Stimulated activated naive B cell treated with anti-CD40 and anti-IgM and Interleukin-4, amounts not matched to agents 10 μg/mL and 1 μg/mL and 100 μg/mL, for 72 hours (primary cell): ENCODE measurements at regions not wholly inside any gene's neighbourhood (a gene's known extent, or its start where the extent isn't known, plus 50 kb on each side); places are given as distances from the start of the nearest gene placed in this dataset.

Source experiments
- ATAC-seq, 2 donors: fragments of 150-1000 bp; cut with Tn5 transposase; replicated peaks; 2 replicates each; pipeline ENCODE4 v1.10.0; 2021; ENCODE audit warnings: moderate library complexity in 1 of 2
- DNase-seq: peaks from one replicate; pipeline ENCODE4 v3.0.0; 2021
- H3K27ac Mint-ChIP-seq: one replicate; pipeline ENCODE4 v1.8.0; 2022; ENCODE audit warnings: mild to moderate bottlenecking, mixed read lengths
- H3K27me3 Mint-ChIP-seq, 2 donors: one replicate each; pipeline ENCODE4 v1.8.0; 2022; ENCODE audit warnings: mixed read lengths in 2 of 2
- H3K36me3 Mint-ChIP-seq, 2 donors: one replicate each; pipeline ENCODE4 v1.8.0; 2022; ENCODE audit warnings: mixed read lengths in 2 of 2, mild to moderate bottlenecking in 1 of 2
- H3K4me1 Mint-ChIP-seq, 2 donors: one replicate each; pipeline ENCODE4 v1.8.0; 2022; ENCODE audit warnings: mixed read lengths in 2 of 2, mild to moderate bottlenecking in 1 of 2
- H3K4me3 Mint-ChIP-seq, 2 donors: one replicate each; pipeline ENCODE4 v1.8.0; 2022; ENCODE audit warnings: mild to moderate bottlenecking in 2 of 2, mixed read lengths in 2 of 2, moderate library complexity in 1 of 2
- H3K9me3 Mint-ChIP-seq, 2 donors: one replicate each; pipeline ENCODE4 v1.8.0; 2022; ENCODE audit warnings: mixed read lengths in 2 of 2, mild to moderate bottlenecking in 1 of 2

DNA sequence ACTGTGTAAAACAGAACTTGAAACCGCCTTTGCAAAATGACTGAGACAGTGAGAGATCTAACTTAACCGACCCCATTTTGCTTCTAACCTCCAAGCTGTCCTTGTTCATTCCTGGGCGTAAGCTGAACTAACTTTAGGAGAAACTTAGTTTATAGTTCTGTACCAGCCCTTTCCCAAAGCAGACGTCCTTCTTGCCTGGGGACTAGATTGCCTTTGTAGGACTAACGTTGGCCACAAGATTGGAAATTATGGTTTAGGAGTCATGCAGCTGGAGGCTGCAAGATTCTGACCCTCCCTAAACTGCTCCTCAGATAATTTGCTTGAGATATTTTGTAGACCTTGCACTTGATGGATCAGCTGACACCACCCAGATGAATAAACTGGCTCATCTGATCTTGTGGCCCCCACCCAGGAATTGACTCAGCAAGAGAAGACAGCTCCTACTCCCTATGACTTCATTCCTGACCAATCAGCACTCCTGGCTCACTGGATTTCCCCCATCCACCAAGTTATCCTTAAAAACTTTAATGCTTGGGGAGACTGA is 219.9 kb upstream of the PROK2 start:
- Mint-ChIP-seq H3K4me3 (no peak overlapping the region), H3K4me1 (peaks cover 0 to 1% of the 10 kb centered on the region in 2 donors), H3K27ac (no peak overlapping the region), H3K36me3 (no peaks in the 10 kb centered on the region), H3K27me3 (peaks cover 25 to 58% of the 10 kb centered on the region in 2 donors), H3K9me3 (no peaks in the 10 kb centered on the region)
- ATAC-seq (no peak), DNase-seq (no peak)

GRCh38 chr3:72003936-72004335 is 219.0 kb upstream of the PROK2 start:
- Mint-ChIP-seq H3K36me3 (no peaks in the 10 kb centered on the region), H3K27ac (no peak overlapping the region), H3K4me3 (no peak overlapping the region), H3K27me3 (peaks cover 17 to 58% of the 10 kb centered on the region in 2 donors), H3K9me3 (no peaks in the 10 kb centered on the region), H3K4me1 (no peaks in the 10 kb centered on the region)
- DNase-seq (no peak), ATAC-seq (no peak)

DNA sequence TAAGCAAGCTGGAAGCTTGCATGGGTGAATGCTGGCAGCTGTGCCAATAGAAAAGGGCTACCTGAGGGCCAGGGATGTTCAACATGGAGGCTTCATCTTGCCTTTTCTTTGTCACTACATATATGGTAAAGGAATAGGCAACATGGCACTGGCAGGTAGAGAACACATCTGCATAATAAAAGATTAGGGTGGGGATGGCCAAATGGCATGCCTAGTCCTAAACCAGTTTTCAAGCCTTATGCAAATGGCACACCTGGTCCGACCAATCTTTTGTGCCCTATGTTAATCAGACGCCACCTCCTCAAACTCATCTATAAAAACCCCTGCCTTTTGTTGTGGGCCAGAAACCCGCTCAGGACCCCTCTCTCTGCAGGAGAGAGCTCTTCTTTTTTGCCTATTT is 216.8 kb upstream of the PROK2 start:
- Mint-ChIP-seq H3K4me3 (no peak overlapping the region), H3K4me1 (peaks cover 0 to 2% of the 10 kb centered on the region in 2 donors), H3K27ac (no peak overlapping the region), H3K36me3 (no peaks in the 10 kb centered on the region), H3K27me3 (peaks cover 14 to 52% of the 10 kb centered on the region in 2 donors), H3K9me3 (no peaks in the 10 kb centered on the region)
- DNase-seq (no peak), ATAC-seq (no peak)

- Mint-ChIP-seq H3K27me3 (peaks cover 18 to 60% of the 10 kb centered on the region in 2 donors), H3K36me3 (no peaks in the 10 kb centered on the region), H3K27ac (no peak overlapping the region), H3K4me3 (no peak overlapping the region), H3K9me3 (no peaks in the 10 kb centered on the region), H3K4me1 (peaks cover 0 to 2% of the 10 kb centered on the region in 2 donors)
- no peak for DNase-seq
- ATAC-seq = no peak
Observed at GRCh38 chr3:71998995-71999673, 214.2 kb upstream of the PROK2 start.

DNA sequence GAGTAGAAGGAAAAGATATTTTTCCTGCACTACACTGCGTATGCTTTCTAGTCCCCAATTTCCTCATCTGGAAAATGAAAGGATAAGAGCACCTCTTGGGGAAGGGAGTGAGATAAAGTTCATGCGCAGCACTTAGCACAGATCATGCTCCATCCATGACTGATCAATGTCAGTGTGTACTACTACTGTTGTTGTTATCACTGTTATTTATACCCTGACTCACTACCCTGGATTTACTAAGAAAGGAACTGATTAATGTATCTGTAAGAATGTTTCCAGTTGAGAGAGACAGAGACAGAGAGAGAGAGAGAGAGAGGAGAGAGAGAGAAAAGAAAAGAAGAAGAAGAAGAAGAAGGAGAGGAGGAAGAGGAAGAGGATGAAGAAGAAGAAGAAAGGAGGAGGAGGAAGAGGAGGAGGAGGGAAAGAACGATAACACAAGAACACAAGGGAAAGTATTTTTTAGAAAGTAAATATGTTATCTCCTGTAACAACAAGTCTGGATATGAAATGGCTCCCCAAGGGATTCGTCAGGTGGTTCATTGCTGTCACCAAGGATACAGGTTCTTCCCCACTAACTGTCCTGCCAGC is 212.2 kb upstream of the PROK2 start:
- Mint-ChIP-seq H3K4me1 (peaks cover 0 to 5% of the 10 kb centered on the region in 2 donors), H3K27ac (no peak overlapping the region), H3K4me3 (no peak overlapping the region), H3K9me3 (peaks cover 2 to 3% of the 10 kb centered on the region in 2 donors), H3K36me3 (peaks cover 0 to 3% of the 10 kb centered on the region in 2 donors), H3K27me3 (peaks cover 20 to 53% of the 10 kb centered on the region in 2 donors)
- ATAC-seq (no peak), DNase-seq (no peak)

GRCh38 chr3:71994906-71995305 is 210.0 kb upstream of the PROK2 start:
- Mint-ChIP-seq H3K27ac (no peak overlapping the region), H3K36me3 (peaks cover 0 to 3% of the 10 kb centered on the region in 2 donors), H3K4me1 (peaks cover 0 to 5% of the 10 kb centered on the region in 2 donors), H3K9me3 (peaks cover 3 to 6% of the 10 kb centered on the region in 2 donors), H3K27me3 (peaks cover 20 to 42% of the 10 kb centered on the region in 2 donors), H3K4me3 (no peak overlapping the region)
- ATAC-seq (no peak), DNase-seq (no peak)

- Mint-ChIP-seq H3K9me3 (peaks cover 3 to 6% of the 10 kb centered on the region in 2 donors), H3K36me3 (peaks cover 0 to 3% of the 10 kb centered on the region in 2 donors), H3K4me1 (peaks cover 0 to 5% of the 10 kb centered on the region in 2 donors), H3K4me3 (no peak overlapping the region), H3K27ac (no peak overlapping the region), H3K27me3 (peaks cover 20 to 42% of the 10 kb centered on the region in 2 donors)
- ATAC-seq (no peak), DNase-seq (no peak)
Observed at GRCh38 chr3:71994203-71994602, 209.3 kb upstream of the PROK2 start.

DNA sequence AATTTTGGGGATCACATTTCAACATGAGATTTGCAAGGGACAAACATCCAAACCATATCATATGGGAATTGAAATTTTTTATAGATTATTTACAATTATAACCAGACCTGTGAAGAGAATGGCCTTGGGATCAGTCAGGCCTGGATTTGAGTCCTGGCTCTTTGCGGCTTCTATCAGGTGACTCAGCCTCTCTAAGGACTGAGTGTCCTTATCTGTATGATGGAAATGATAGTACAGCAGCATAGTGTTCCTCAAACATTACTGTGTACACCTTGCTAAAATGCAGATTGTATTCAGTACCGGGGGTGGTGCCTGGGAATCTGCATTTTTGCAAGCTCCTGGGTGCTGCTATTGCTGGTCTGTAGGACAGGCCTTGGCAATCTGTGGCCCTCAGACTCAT is 206.7 kb upstream of the PROK2 start:
- Mint-ChIP-seq H3K27ac (no peak overlapping the region), H3K36me3 (peaks cover 0 to 6% of the 10 kb centered on the region in 2 donors), H3K27me3 (peaks cover 19 to 36% of the 10 kb centered on the region in 2 donors), H3K4me3 (no peak overlapping the region), H3K4me1 (peaks cover 14 to 15% of the 10 kb centered on the region in 2 donors), H3K9me3 (peaks cover 5 to 6% of the 10 kb centered on the region in 2 donors)
- DNase-seq (no peak), ATAC-seq (no peak)

- DNase-seq = no peak
Observed at GRCh38 chr3:71991046-71991445, 206.1 kb upstream of the PROK2 start.

DNA sequence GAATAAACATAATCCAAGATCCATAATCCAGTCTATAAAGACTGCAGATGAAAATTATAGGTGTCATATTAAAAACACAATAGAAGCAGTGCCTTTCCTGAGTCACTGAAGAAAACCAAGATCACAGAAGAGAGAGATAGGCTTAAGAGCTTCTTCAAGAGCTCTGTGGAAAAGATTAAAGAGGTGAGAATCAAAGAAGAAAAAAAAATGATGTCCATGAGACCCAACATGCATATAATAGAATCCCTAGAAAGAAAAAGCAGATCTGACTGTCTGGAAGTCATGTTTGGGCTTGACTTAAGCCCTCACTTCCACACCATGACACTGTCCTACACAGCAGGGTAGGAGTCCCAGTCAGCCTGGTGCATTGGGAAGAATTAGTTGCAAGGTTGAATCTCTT is 205.6 kb upstream of the PROK2 start:
- H3K9me3 Mint-ChIP-seq = peaks cover 6% of the 10 kb centered on the region in 2 donors
- ATAC-seq (no peak), DNase-seq (no peak)
- peaks cover 22 to 30% of the 10 kb centered on the region in 2 donors for H3K27me3 Mint-ChIP-seq
- peaks cover 19 to 20% of the 10 kb centered on the region in 2 donors for H3K4me1 Mint-ChIP-seq
- no peak overlapping the region for H3K27ac Mint-ChIP-seq
- no peak overlapping the region for H3K4me3 Mint-ChIP-seq
- H3K36me3 Mint-ChIP-seq = peaks cover 0 to 8% of the 10 kb centered on the region in 2 donors

More at GRCh38 chr3:71991046-71991445, 206.1 kb upstream of the PROK2 start:
- Mint-ChIP-seq H3K4me3 (no peak overlapping the region), H3K27ac (no peak overlapping the region), H3K9me3 (peaks cover 6% of the 10 kb centered on the region in 2 donors), H3K4me1 (peaks cover 17 to 18% of the 10 kb centered on the region in 2 donors), H3K27me3 (peaks cover 22 to 35% of the 10 kb centered on the region in 2 donors), H3K36me3 (peaks cover 0 to 8% of the 10 kb centered on the region in 2 donors)
- ATAC-seq = no peak

GRCh38 chr3:71989165-71989564 is 204.2 kb upstream of the PROK2 start:
- Mint-ChIP-seq H3K36me3 (peaks cover 0 to 8% of the 10 kb centered on the region in 2 donors), H3K4me3 (no peak overlapping the region), H3K27me3 (peaks cover 13 to 16% of the 10 kb centered on the region in 2 donors), H3K9me3 (peaks cover 6% of the 10 kb centered on the region in 2 donors), H3K27ac (peak overlapping the region; percentile 47), H3K4me1 (peaks cover 25 to 34% of the 10 kb centered on the region in 2 donors)
- no peak for ATAC-seq
- no peak for DNase-seq

- ATAC-seq (no peak), DNase-seq (no peak)
- H3K4me3 Mint-ChIP-seq = no peak overlapping the region
- no peak overlapping the region for H3K27ac Mint-ChIP-seq
- H3K9me3 Mint-ChIP-seq = peaks cover 4 to 5% of the 10 kb centered on the region in 2 donors
- H3K4me1 Mint-ChIP-seq = peaks cover 26 to 42% of the 10 kb centered on the region in 2 donors
- peaks cover 11 to 12% of the 10 kb centered on the region in 2 donors for H3K27me3 Mint-ChIP-seq
- peaks cover 0 to 8% of the 10 kb centered on the region in 2 donors for H3K36me3 Mint-ChIP-seq
Observed at GRCh38 chr3:71987828-71988227, 202.9 kb upstream of the PROK2 start.

DNA sequence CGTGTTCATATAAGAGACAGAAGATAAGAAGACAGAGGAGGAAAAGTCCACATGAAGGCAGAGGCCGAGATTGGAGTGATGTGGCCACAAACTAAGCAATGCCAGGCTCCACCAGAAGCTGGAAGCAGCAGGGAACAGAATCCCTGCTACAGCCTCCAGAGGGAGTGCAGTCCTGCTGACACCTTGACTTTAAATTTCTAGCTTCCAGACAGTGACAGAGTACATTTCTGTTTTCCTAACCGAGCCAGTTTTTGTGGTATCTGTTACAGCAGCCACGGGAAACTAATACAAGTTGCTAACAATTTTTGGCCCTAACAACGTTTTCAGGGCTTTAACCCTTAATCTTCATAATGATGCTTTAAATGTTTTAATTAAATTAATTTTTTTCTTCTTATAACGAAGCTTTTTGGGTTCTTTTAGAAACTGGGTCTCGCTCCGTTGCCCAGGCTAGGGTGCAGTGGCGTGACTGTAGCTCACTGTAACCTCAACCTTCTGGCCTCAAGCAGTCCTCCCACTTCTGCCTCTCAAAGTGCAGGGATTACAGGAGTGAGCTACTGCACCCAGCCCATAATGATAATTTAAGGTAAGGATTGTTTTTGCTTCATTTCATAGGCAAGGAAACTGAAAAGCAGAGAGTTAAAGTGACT is 202.3 kb upstream of the PROK2 start:
- H3K27ac Mint-ChIP-seq = no peak overlapping the region
- peaks cover 11 to 12% of the 10 kb centered on the region in 2 donors for H3K27me3 Mint-ChIP-seq
- H3K4me1 Mint-ChIP-seq = peaks cover 31 to 48% of the 10 kb centered on the region in 2 donors
- peaks cover 5 to 6% of the 10 kb centered on the region in 2 donors for H3K9me3 Mint-ChIP-seq
- H3K36me3 Mint-ChIP-seq = peaks cover 0 to 10% of the 10 kb centered on the region in 2 donors
- DNase-seq (no peak), ATAC-seq (no peak)
- H3K4me3 Mint-ChIP-seq = no peak overlapping the region

- DNase-seq = no peak
- Mint-ChIP-seq H3K27ac (no peak overlapping the region), H3K4me1 (peaks cover 35 to 52% of the 10 kb centered on the region in 2 donors), H3K4me3 (no peak overlapping the region), H3K27me3 (peaks cover 11 to 12% of the 10 kb centered on the region in 2 donors), H3K9me3 (peaks cover 6 to 7% of the 10 kb centered on the region in 2 donors), H3K36me3 (peaks cover 0 to 11% of the 10 kb centered on the region in 2 donors)
- no peak for ATAC-seq
Observed at GRCh38 chr3:71986606-71987005, 201.7 kb upstream of the PROK2 start.
